ENCODE measurements at regions not wholly inside any gene's neighbourhood (a gene's known extent, or its start where the extent isn't known, plus 50 kb on each side); places are given as distances from the start of the nearest gene placed in this dataset.
"Not testable (repeated sequence)": the region's sequence is repeated elsewhere in the genome, so short reads cannot be mapped to it uniquely, and the experiment has no call there.

DNA sequence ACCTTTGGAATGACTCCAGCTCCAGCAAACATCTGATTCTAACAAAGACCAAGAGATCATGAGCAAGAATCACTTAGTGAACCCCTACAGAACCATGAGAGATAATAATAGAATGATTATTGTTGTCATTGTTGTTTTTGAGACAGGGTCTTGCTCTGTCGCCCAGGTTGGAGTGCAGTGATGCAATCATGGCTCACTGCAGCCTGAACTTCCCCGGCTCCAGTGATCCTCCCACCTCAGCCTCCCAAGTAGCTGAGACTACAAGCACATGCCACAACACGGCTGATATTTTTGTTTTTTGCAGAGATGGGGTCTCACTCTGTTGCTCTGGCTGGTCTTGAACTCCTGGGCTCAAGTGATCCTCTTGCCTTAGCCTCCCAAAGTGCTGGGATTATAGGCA is 69.4 kb upstream of the LYRM9 start:
- TF ChIP-seq, protein P1, sequence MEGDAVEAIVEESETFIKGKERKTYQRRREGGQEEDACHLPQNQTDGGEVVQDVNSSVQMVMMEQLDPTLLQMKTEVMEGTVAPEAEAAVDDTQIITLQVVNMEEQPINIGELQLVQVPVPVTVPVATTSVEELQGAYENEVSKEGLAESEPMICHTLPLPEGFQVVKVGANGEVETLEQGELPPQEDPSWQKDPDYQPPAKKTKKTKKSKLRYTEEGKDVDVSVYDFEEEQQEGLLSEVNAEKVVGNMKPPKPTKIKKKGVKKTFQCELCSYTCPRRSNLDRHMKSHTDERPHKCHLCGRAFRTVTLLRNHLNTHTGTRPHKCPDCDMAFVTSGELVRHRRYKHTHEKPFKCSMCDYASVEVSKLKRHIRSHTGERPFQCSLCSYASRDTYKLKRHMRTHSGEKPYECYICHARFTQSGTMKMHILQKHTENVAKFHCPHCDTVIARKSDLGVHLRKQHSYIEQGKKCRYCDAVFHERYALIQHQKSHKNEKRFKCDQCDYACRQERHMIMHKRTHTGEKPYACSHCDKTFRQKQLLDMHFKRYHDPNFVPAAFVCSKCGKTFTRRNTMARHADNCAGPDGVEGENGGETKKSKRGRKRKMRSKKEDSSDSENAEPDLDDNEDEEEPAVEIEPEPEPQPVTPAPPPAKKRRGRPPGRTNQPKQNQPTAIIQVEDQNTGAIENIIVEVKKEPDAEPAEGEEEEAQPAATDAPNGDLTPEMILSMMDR (IDR thresholded peaks at IDR 0.05), result not testable (repeated sequence)
- TF ChIP-seq POLR2A (IDR thresholded peaks at IDR 0.05), result not testable (repeated sequence)
